NB4 (cell line): ENCODE measurements at regions not wholly inside any gene's neighbourhood (a gene's known extent, or its start where the extent isn't known, plus 50 kb on each side); places are given as distances from the start of the nearest gene placed in this dataset.

Source experiments
- DNase-seq: peaks from one replicate; pipeline ENCODE4 v3.0.0; 2010; ENCODE audit warnings: low read depth
- H3K4me3 ChIP-seq: one replicate; pipeline ENCODE4 v1.5.1; 2011; ENCODE audit warnings: mild to moderate bottlenecking, low read depth, low read length, moderate library complexity
- CTCF ChIP-seq: IDR thresholded peaks from one replicate; pipeline ENCODE4 v1.5.1; 2012; ENCODE audit warnings: low read depth, low read length
- MAX ChIP-seq: IDR thresholded peaks from 2 replicates; pipeline ENCODE4 v1.6.1; 2011; ENCODE audit warnings: low read depth, low read length
- MYC ChIP-seq: IDR thresholded peaks from 2 replicates; pipeline ENCODE4 v1.6.1; 2011; ENCODE audit warnings: low read depth, low read length
- POLR2A ChIP-seq: IDR thresholded peaks from 2 replicates; pipeline ENCODE4 v1.6.1; 2011; ENCODE audit warnings: mild to moderate bottlenecking; ENCODE audit not compliant: insufficient read length; ENCODE audit errors: extremely low read depth

- no peak for TF ChIP-seq CTCF
- no peak for TF ChIP-seq POLR2A
- TF ChIP-seq MAX = no peak
- no peak for TF ChIP-seq MYC
- no peak for DNase-seq
- H3K4me3 ChIP-seq = no peak overlapping the region
These were observed 478.7 kb upstream of the MYT1L start for GRCh38 chr2:2809771-2810170.

GRCh38 chr2:2808551-2809058, 477.5 kb upstream of the MYT1L start:
- TF ChIP-seq CTCF (no peak), MYC (no peak), POLR2A (no peak), MAX (no peak)
- no peak overlapping the region for H3K4me3 ChIP-seq
- DNase-seq = no peak

GRCh38 chr2:2806711-2807110, 475.6 kb upstream of the MYT1L start:
- H3K4me3 ChIP-seq = no peak overlapping the region
- DNase-seq = no peak
- TF ChIP-seq CTCF (no peak), MYC (no peak), POLR2A (no peak), MAX (no peak)

- DNase-seq = no peak
These were observed 474.2 kb upstream of the MYT1L start for GRCh38 chr2:2805263-2805662.

GRCh38 chr2:2804528-2804927, 473.5 kb upstream of the MYT1L start:
- no peak for TF ChIP-seq MYC
- no peak for TF ChIP-seq CTCF
- TF ChIP-seq POLR2A = no peak
- no peak overlapping the region for H3K4me3 ChIP-seq
- no peak for DNase-seq

More at GRCh38 chr2:2805263-2805662, 474.2 kb upstream of the MYT1L start:
- no peak overlapping the region for H3K4me3 ChIP-seq
- TF ChIP-seq CTCF (no peak), MYC (no peak), MAX (no peak), POLR2A (no peak)

GRCh38 chr2:2801458-2801857, 470.4 kb upstream of the MYT1L start:
- no peak for DNase-seq
- no peak for TF ChIP-seq POLR2A
- TF ChIP-seq MYC = no peak
- no peak for TF ChIP-seq MAX
- no peak for TF ChIP-seq CTCF
- H3K4me3 ChIP-seq = no peak overlapping the region
